Liver (tissue), 8 donors: ENCODE measurements at regions not wholly inside any gene's neighbourhood (a gene's known extent, or its start where the extent isn't known, plus 50 kb on each side); places are given as distances from the start of the nearest gene placed in this dataset.

ENCODE experiments used
- DNase-seq: peaks from one replicate; pipeline ENCODE4 v3.0.0-alpha.2; 2017; ENCODE audit warnings: low spot score
- H3K27ac ChIP-seq, 2 donors: one replicate each; pipeline ENCODE4 v1.7.0; 2013; ENCODE audit warnings: inconsistent platforms in 2 of 2, low read length in 2 of 2, control low read depth in 1 of 2, low read depth in 1 of 2, mild to moderate bottlenecking in 1 of 2
- H3K27me3 ChIP-seq, 4 donors: one replicate each; pipeline versions ENCODE4 v1.6.1 to v1.7.0; 2013; ENCODE audit warnings: low read length in 3 of 4, inconsistent platforms in 1 of 4, mild to moderate bottlenecking in 1 of 4, moderate library complexity in 1 of 4; ENCODE audit not compliant: control insufficient read depth in 4 of 4, insufficient read depth in 4 of 4
- H3K36me3 ChIP-seq, 4 donors: one replicate each; pipeline versions ENCODE4 v1.6.1 to v1.7.0; 2013; ENCODE audit warnings: low read length in 3 of 4, mild to moderate bottlenecking in 3 of 4, low read depth in 1 of 4, moderate library complexity in 1 of 4; ENCODE audit not compliant: control insufficient read depth in 4 of 4, insufficient read depth in 3 of 4
- H3K4me1 ChIP-seq, 4 donors: one replicate each; pipeline versions ENCODE4 v1.6.1 to v1.7.0; 2013; ENCODE audit warnings: low read length in 3 of 4, mild to moderate bottlenecking in 3 of 4, moderate library complexity in 1 of 4; ENCODE audit not compliant: control insufficient read depth in 4 of 4, insufficient read depth in 4 of 4
- H3K4me3 ChIP-seq, 3 donors: one replicate each; pipeline versions ENCODE4 v1.6.1 to v1.7.0; 2013; ENCODE audit warnings: low read length in 3 of 3, control low read depth in 1 of 3, low read depth in 1 of 3, mild to moderate bottlenecking in 1 of 3
- H3K9ac ChIP-seq, 2 donors: one replicate each; pipeline ENCODE4 v1.7.0; 2013; ENCODE audit warnings: low read length in 2 of 2, mild to moderate bottlenecking in 2 of 2, moderate library complexity in 2 of 2, control low read depth in 1 of 2, low read depth in 1 of 2
- H3K9me3 ChIP-seq, 4 donors: one replicate each; pipeline versions ENCODE4 v1.6.1 to v1.7.0; 2013; ENCODE audit warnings: low read length in 3 of 4; ENCODE audit not compliant: control insufficient read depth in 4 of 4
- CTCF ChIP-seq: fragments of 150-350 bp; IDR thresholded peaks from 2 replicates; pipeline ENCODE4 v1.5.1; 2017; ENCODE audit warnings: improper control_type of control experiment, low read depth, low read length; ENCODE audit not compliant: missing input control
- FOXA1 ChIP-seq: IDR thresholded peaks from 2 replicates; pipeline ENCODE4 v1.6.1; 2016; ENCODE audit warnings: antibody characterized with exemption
- GABPA ChIP-seq, 2 donors: IDR thresholded peaks in 1 of 2; conservative IDR thresholded peaks in 1 of 2; 2 replicates each; pipeline ENCODE4 v1.6.1; 2016; ENCODE audit warnings: antibody characterized with exemption in 2 of 2, mild to moderate bottlenecking in 1 of 2, moderate library complexity in 1 of 2
- HNF4A ChIP-seq, 2 donors: conservative IDR thresholded peaks; 2 replicates each; pipeline ENCODE4 v1.6.1; 2016; ENCODE audit warnings: antibody characterized with exemption in 2 of 2, mild to moderate bottlenecking in 2 of 2
- HNF4G ChIP-seq: IDR thresholded peaks from 2 replicates; pipeline ENCODE4 v1.6.1; 2016; ENCODE audit warnings: antibody characterized with exemption
- RAD21 ChIP-seq, 2 donors: IDR thresholded peaks; 2 replicates each; pipeline ENCODE4 v1.6.1; 2016; ENCODE audit warnings: antibody characterized with exemption in 2 of 2, mild to moderate bottlenecking in 2 of 2
- REST ChIP-seq: IDR thresholded peaks from 2 replicates; pipeline ENCODE4 v1.6.1; 2016; ENCODE audit warnings: antibody characterized with exemption, mild to moderate bottlenecking
- TAF1 ChIP-seq: conservative IDR thresholded peaks from 2 replicates; pipeline ENCODE4 v1.6.1; 2016; ENCODE audit warnings: antibody characterized with exemption, mild to moderate bottlenecking
- YY1 ChIP-seq: IDR thresholded peaks from 2 replicates; pipeline ENCODE4 v1.6.1; 2016; ENCODE audit warnings: antibody characterized with exemption, mild to moderate bottlenecking
- ZBTB33 ChIP-seq: IDR thresholded peaks from 2 replicates; pipeline ENCODE4 v1.6.1; 2016; ENCODE audit warnings: antibody characterized with exemption
- WGBS: extraction: QIAGEN DNeasy Blood & Tissue Kit; methylation state at CpG from one replicate; pipeline ENCODE4 v1.1.7; 2013; 5-methylcytosine and 5-hydroxymethylcytosine counted together
- donor health status: healthy.
- donor health status: healthy.
- donor health status: healthy.
- donor health status: healthy.
- donor health status: healthy.

- no peaks in the 10 kb centered on the region for H3K9me3 ChIP-seq
- TF ChIP-seq HNF4A (conservative IDR thresholded peaks at IDR 0.05) (no peak), RAD21 (IDR thresholded peaks at IDR 0.05) (no peak), YY1 (no peak), GABPA (IDR thresholded peaks at IDR 0.05 in 1 of 2, conservative IDR thresholded peaks at IDR 0.05 in 1 of 2) (no peak), REST (no peak)
- WGBS: 80% methylated on average over 1 of the region's 1 CpG
- no peaks in the 10 kb centered on the region for H3K36me3 ChIP-seq
- no peaks in the 10 kb centered on the region for H3K27me3 ChIP-seq
- no peak overlapping the region for H3K27ac ChIP-seq
- DNase-seq: no peak
- no peak overlapping the region for H3K9ac ChIP-seq
- no peaks in the 10 kb centered on the region for H3K4me1 ChIP-seq
- no peak overlapping the region for H3K4me3 ChIP-seq
Observed at GRCh38 chr7:84482476-84482875, 287.9 kb upstream of the SEMA3A start.

- no peaks in the 10 kb centered on the region for H3K9me3 ChIP-seq
- no peak overlapping the region for H3K4me3 ChIP-seq
- no peak overlapping the region for H3K9ac ChIP-seq
- H3K4me1 ChIP-seq: no peaks in the 10 kb centered on the region
- WGBS: 41% methylated on average over 1 of the region's 1 CpG
- no peak overlapping the region for H3K27ac ChIP-seq
- no peaks in the 10 kb centered on the region for H3K36me3 ChIP-seq
- H3K27me3 ChIP-seq: no peaks in the 10 kb centered on the region
- DNase-seq: no peak
- TF ChIP-seq FOXA1 (no peak), GABPA (IDR thresholded peaks at IDR 0.05 in 1 of 2, conservative IDR thresholded peaks at IDR 0.05 in 1 of 2) (no peak)
Observed at GRCh38 chr7:84479059-84479458, 284.5 kb upstream of the SEMA3A start.

GRCh38 chr7:84477786-84478478, 283.3 kb upstream of the SEMA3A start:
- 68% methylated on average over 4 of the region's 4 CpGs for WGBS
- Histone ChIP-seq H3K27ac (no peak overlapping the region), H3K9ac (no peak overlapping the region), H3K4me1 (no peaks in the 10 kb centered on the region), H3K36me3 (no peaks in the 10 kb centered on the region), H3K4me3 (no peak overlapping the region), H3K9me3 (no peaks in the 10 kb centered on the region), H3K27me3 (no peaks in the 10 kb centered on the region)
- no peak for TF ChIP-seq ZBTB33
- TF ChIP-seq HNF4G: no peak
- no peak for TF ChIP-seq RAD21 (IDR thresholded peaks at IDR 0.05)
- no peak for TF ChIP-seq TAF1
- TF ChIP-seq CTCF: no peak
- TF ChIP-seq REST: no peak
- no peak for TF ChIP-seq GABPA (IDR thresholded peaks at IDR 0.05 in 1 of 2, conservative IDR thresholded peaks at IDR 0.05 in 1 of 2)
- DNase-seq: no peak
